ENCODE measurements at regions not wholly inside any gene's neighbourhood (a gene's known extent, or its start where the extent isn't known, plus 50 kb on each side); places are given as distances from the start of the nearest gene placed in this dataset.

DNA sequence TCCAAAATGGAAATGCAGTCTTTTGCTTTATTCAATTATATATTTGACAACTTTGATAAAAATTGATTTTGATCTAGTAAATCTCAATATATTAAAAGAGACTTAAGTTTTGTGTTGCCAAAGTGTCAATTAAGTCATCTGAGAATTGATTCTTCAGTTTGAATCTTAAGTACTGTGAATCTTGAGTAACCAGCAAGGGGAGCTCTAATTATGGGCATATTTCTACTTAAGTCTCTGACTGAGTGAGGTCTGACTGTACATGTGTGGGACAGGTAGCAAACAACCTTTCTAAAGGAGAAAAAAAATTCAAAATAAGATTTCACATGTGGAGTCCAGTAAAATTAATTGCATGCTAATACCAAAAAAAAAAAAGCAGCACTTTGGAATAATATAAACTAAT, 503.7 kb upstream of the SLC8A1 start:
- H2AFZ ChIP-seq = no peak overlapping the region
- H4K20me1 ChIP-seq (ENCODE audit: insufficient read depth) = no peaks in the 10 kb centered on the region
- H3K27ac ChIP-seq = no peak overlapping the region
- POLR2A ChIA-PET (ENCODE audit: unreplicated experiment) = no interaction called here
- H3K9me3 ChIP-seq (ENCODE audit: insufficient read depth, low read depth) = peaks cover 3% of the 10 kb centered on the region; the same call in 1 of the 2 replicates
- no peaks in the 10 kb centered on the region for H3K36me3 ChIP-seq (ENCODE audit: low read depth)
- TF ChIP-seq EZH2 (IDR thresholded peaks at IDR 0.05; ENCODE audit: low read depth) (no peak), CTCF (conservative IDR thresholded peaks at IDR 0.05) (no peak)
- H3K4me3 ChIP-seq = no peak overlapping the region
- H3K27me3 ChIP-seq (ENCODE audit: insufficient read depth, low read depth) = no peaks in the 10 kb centered on the region
- no peak for DNase-seq
- CTCF ChIA-PET = interaction anchor here (0.5 kb wide), 1 partner anchor 444 kb away, joined by 4 read pairs; no protein-coding TSS in a partner anchor
- no peak overlapping the region for H3K4me2 ChIP-seq
- no peaks in the 10 kb centered on the region; the same call in 1 of the 2 replicates for H3K9me2 ChIP-seq (ENCODE audit: insufficient read depth)
- BruUV-seq (replicated peaks) = no TSS peak
- H3F3A ChIP-seq (ENCODE audit: insufficient read depth, low read depth) = no peaks in the 10 kb centered on the region
- no peaks in the 10 kb centered on the region for H3K4me1 ChIP-seq (replicated peaks; ENCODE audit: insufficient read depth)
- no peaks in the 10 kb centered on the region for H3K79me2 ChIP-seq (ENCODE audit: low read depth)
- intact Hi-C loops (cut with micrococcal nuclease; ENCODE audit: unreplicated experiment) = no loop called here

DNA sequence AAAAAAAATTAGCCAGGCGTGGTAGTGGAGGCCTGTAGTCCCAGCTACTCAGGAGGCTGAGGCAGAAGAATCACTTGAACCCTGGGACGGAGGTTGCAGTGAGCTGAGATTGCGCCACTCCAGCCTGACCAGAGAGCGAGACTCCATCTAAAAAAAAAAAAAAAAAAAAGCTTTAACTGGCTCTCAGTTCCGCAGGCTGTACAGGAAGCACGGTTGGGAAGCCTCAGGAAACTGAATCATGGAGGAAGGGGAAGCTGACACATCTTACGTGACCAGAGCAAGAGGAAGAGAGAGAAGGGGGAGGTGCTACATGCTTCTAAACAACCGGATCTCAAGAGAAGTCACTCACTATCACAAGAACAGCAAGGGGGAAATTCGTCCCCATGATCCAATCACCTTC, 505.6 kb upstream of the SLC8A1 start:
- Histone ChIP-seq H2AFZ (peak overlapping the region; percentile 56; the same call in 1 of the 2 replicates), H3K36me3 (ENCODE audit: low read depth) (no peaks in the 10 kb centered on the region), H3K9me3 (ENCODE audit: insufficient read depth, low read depth) (peaks cover 3% of the 10 kb centered on the region; the same call in 1 of the 2 replicates), H3K4me2 (no peak overlapping the region), H3F3A (ENCODE audit: insufficient read depth, low read depth) (no peaks in the 10 kb centered on the region), H3K27ac (no peak overlapping the region), H3K9me2 (ENCODE audit: insufficient read depth) (no peaks in the 10 kb centered on the region; the same call in 1 of the 2 replicates), H3K4me3 (no peak overlapping the region), H3K79me2 (ENCODE audit: low read depth) (no peaks in the 10 kb centered on the region), H3K27me3 (ENCODE audit: insufficient read depth, low read depth) (no peaks in the 10 kb centered on the region), H3K4me1 (replicated peaks; ENCODE audit: insufficient read depth) (no peaks in the 10 kb centered on the region), H4K20me1 (ENCODE audit: insufficient read depth) (no peaks in the 10 kb centered on the region)
- TF ChIP-seq EZH2 (IDR thresholded peaks at IDR 0.05; ENCODE audit: low read depth) (no peak), CTCF (conservative IDR thresholded peaks at IDR 0.05) (no peak)
- ChIA-PET POLR2A (ENCODE audit: unreplicated experiment) (no interaction called here), CTCF (interaction anchor here (0.6 kb wide), 1 partner anchor 1141 kb away, joined by 3 read pairs; no protein-coding TSS in a partner anchor)
- no peak for DNase-seq
- BruUV-seq (replicated peaks) = no TSS peak
- intact Hi-C loops (cut with micrococcal nuclease; ENCODE audit: unreplicated experiment) = no loop called here

- CTCF ChIA-PET = no interaction called here
- intact Hi-C loops (cut with micrococcal nuclease; ENCODE audit: unreplicated experiment) = no loop called here
- no peak overlapping the region for H3K4me3 ChIP-seq
- H3K36me3 ChIP-seq (ENCODE audit: low read depth) = no peaks in the 10 kb centered on the region
- no peaks in the 10 kb centered on the region for H3K27me3 ChIP-seq (ENCODE audit: insufficient read depth, low read depth)
- no peaks in the 10 kb centered on the region for H3K9me3 ChIP-seq (ENCODE audit: insufficient read depth, low read depth)
- H3K9me2 ChIP-seq (ENCODE audit: insufficient read depth) = peaks cover 4% of the 10 kb centered on the region
- no peaks in the 10 kb centered on the region for H3F3A ChIP-seq (ENCODE audit: insufficient read depth, low read depth)
- no peak overlapping the region for H2AFZ ChIP-seq
- DNase-seq = no peak
- no peaks in the 10 kb centered on the region for H3K4me1 ChIP-seq (replicated peaks; ENCODE audit: insufficient read depth)
- TF ChIP-seq EZH2 (IDR thresholded peaks at IDR 0.05; ENCODE audit: low read depth) = no peak
- no peak for TF ChIP-seq CTCF (conservative IDR thresholded peaks at IDR 0.05)
- no TSS peak for BruUV-seq (replicated peaks)
- POLR2A ChIA-PET (ENCODE audit: unreplicated experiment) = no interaction called here
- no peaks in the 10 kb centered on the region for H4K20me1 ChIP-seq (ENCODE audit: insufficient read depth)
- H3K27ac ChIP-seq = no peak overlapping the region
- H3K4me2 ChIP-seq = no peak overlapping the region
- no peaks in the 10 kb centered on the region for H3K79me2 ChIP-seq (ENCODE audit: low read depth)
Observed at GRCh38 chr2:40962026-40962425, 510.1 kb upstream of the SLC8A1 start.

Data from PC-9 (cell line).